ENCODE measurements at regions not wholly inside any gene's neighbourhood (a gene's known extent, or its start where the extent isn't known, plus 50 kb on each side); places are given as distances from the start of the nearest gene placed in this dataset.

DNA sequence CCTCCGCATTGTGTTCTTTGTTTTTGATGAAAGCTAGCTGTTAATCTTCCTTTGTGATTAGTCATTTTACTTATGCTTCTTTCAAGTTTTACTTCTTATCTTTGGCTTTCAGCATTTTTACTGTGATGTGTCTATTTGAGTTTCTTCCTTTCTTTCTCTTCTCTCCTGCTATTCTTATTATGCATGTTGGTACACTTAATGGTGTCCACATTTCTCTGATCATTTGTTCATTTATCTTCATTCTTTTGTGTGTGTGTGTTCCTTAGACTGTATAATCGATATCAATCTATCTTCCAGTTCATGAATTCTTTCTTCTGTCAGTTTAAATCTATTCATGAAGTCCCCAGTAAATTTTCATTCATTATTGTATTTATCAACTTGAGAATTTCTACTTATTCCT lies 1650.3 kb downstream of the BRINP3 start:
- no peak for TF ChIP-seq ZNF331 (CRISPR knock-in tag; IDR thresholded peaks at IDR 0.05; ENCODE audit: low read depth)
- TF ChIP-seq EZH2phosphoT487 (IDR thresholded peaks at IDR 0.05; ENCODE audit: unreplicated experiment), result no peak
- no peak for TF ChIP-seq EZH2 (IDR thresholded peaks at IDR 0.05; ENCODE audit: low read depth, unreplicated experiment)
- TF ChIP-seq ZNF462 (CRISPR knock-in tag; IDR thresholded peaks at IDR 0.05), result no peak
- no peak for TF ChIP-seq CREB1 (CRISPR knock-in tag; IDR thresholded peaks at IDR 0.05; ENCODE audit: low read depth)
- TF ChIP-seq JUNB (IDR thresholded peaks at IDR 0.05; ENCODE audit: unreplicated experiment), result no peak
- TF ChIP-seq STAT1 (IDR thresholded peaks at IDR 0.05; ENCODE audit: unreplicated experiment), result no peak
- no peak for TF ChIP-seq ZNF114 (CRISPR knock-in tag; IDR thresholded peaks at IDR 0.05)
- TF ChIP-seq, protein P1, sequence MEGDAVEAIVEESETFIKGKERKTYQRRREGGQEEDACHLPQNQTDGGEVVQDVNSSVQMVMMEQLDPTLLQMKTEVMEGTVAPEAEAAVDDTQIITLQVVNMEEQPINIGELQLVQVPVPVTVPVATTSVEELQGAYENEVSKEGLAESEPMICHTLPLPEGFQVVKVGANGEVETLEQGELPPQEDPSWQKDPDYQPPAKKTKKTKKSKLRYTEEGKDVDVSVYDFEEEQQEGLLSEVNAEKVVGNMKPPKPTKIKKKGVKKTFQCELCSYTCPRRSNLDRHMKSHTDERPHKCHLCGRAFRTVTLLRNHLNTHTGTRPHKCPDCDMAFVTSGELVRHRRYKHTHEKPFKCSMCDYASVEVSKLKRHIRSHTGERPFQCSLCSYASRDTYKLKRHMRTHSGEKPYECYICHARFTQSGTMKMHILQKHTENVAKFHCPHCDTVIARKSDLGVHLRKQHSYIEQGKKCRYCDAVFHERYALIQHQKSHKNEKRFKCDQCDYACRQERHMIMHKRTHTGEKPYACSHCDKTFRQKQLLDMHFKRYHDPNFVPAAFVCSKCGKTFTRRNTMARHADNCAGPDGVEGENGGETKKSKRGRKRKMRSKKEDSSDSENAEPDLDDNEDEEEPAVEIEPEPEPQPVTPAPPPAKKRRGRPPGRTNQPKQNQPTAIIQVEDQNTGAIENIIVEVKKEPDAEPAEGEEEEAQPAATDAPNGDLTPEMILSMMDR (conservative IDR thresholded peaks at IDR 0.05; ENCODE audit: low read depth in 2 of 2), result no peak
- no peak for TF ChIP-seq NANOG (IDR thresholded peaks at IDR 0.05; ENCODE audit: borderline replicate concordance)
- TF ChIP-seq POLR2AphosphoS5 (IDR thresholded peaks at IDR 0.05; ENCODE audit: low read depth), result no peak
- TF ChIP-seq, protein P2, sequence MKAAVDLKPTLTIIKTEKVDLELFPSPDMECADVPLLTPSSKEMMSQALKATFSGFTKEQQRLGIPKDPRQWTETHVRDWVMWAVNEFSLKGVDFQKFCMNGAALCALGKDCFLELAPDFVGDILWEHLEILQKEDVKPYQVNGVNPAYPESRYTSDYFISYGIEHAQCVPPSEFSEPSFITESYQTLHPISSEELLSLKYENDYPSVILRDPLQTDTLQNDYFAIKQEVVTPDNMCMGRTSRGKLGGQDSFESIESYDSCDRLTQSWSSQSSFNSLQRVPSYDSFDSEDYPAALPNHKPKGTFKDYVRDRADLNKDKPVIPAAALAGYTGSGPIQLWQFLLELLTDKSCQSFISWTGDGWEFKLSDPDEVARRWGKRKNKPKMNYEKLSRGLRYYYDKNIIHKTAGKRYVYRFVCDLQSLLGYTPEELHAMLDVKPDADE (IDR thresholded peaks at IDR 0.05), result no peak
- TF ChIP-seq REST (IDR thresholded peaks at IDR 0.05; ENCODE audit: unreplicated experiment), result no peak
- ATAC-seq (no peak), DNase-seq (ENCODE audit: low spot score) (no peak)
- no peaks in the 10 kb centered on the region for H3F3A ChIP-seq (replicated peaks; ENCODE audit: low read depth)
- no peak overlapping the region for H3K4me2 ChIP-seq
- H3K4me3 ChIP-seq, result no peak overlapping the region
- no peaks in the 10 kb centered on the region for H4K20me1 ChIP-seq (replicated peaks; ENCODE audit: insufficient read depth)
- H3K4me1 Mint-ChIP-seq, result peaks cover 15% of the 10 kb centered on the region
- no peaks in the 10 kb centered on the region for H3K27me3 ChIP-seq (ENCODE audit: insufficient read depth)
- no peaks in the 10 kb centered on the region for H3K9me2 ChIP-seq (ENCODE audit: insufficient read depth)
- H3K27ac Mint-ChIP-seq, result no peak overlapping the region; the same call in 1 of the 2 replicates
- no peak overlapping the region for H3K27ac ChIP-seq (ENCODE audit: low read depth)
- no peaks in the 10 kb centered on the region for H3K9me3 Mint-ChIP-seq
- no peaks in the 10 kb centered on the region for H3K36me3 ChIP-seq (ENCODE audit: insufficient read depth)
- H3K27me3 Mint-ChIP-seq (ENCODE audit: insufficient read depth, low read depth, poor library complexity), result peaks cover 1% of the 10 kb centered on the region
- peaks cover 8% of the 10 kb centered on the region for H3K4me1 ChIP-seq (ENCODE audit: insufficient read depth)
- no peaks in the 10 kb centered on the region for H3K36me3 Mint-ChIP-seq (ENCODE audit: low read depth)
- no peak overlapping the region for H2AFZ ChIP-seq
- no peaks in the 10 kb centered on the region for H3K79me2 ChIP-seq (replicated peaks; ENCODE audit: insufficient read depth)
- no peak overlapping the region for H3K4me3 Mint-ChIP-seq

Data from GM23338 (cell line).